ENCODE measurements at regions not wholly inside any gene's neighbourhood (a gene's known extent, or its start where the extent isn't known, plus 50 kb on each side); places are given as distances from the start of the nearest gene placed in this dataset.

- no peak overlapping the region for H3K4me3 ChIP-seq (ENCODE audit: low read depth, low read length)
- no peak for DNase-seq (ENCODE audit: low read depth, low spot score)
- CTCF ChIA-PET, result interaction anchor here (0.9 to 1.1 kb wide), 2 partner anchors 12 to 370 kb away, joined by 3 read pairs; no protein-coding TSS in a partner anchor
- POLR2A ChIA-PET, result no interaction called here
- TF ChIP-seq, protein P1, sequence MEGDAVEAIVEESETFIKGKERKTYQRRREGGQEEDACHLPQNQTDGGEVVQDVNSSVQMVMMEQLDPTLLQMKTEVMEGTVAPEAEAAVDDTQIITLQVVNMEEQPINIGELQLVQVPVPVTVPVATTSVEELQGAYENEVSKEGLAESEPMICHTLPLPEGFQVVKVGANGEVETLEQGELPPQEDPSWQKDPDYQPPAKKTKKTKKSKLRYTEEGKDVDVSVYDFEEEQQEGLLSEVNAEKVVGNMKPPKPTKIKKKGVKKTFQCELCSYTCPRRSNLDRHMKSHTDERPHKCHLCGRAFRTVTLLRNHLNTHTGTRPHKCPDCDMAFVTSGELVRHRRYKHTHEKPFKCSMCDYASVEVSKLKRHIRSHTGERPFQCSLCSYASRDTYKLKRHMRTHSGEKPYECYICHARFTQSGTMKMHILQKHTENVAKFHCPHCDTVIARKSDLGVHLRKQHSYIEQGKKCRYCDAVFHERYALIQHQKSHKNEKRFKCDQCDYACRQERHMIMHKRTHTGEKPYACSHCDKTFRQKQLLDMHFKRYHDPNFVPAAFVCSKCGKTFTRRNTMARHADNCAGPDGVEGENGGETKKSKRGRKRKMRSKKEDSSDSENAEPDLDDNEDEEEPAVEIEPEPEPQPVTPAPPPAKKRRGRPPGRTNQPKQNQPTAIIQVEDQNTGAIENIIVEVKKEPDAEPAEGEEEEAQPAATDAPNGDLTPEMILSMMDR (IDR thresholded peaks at IDR 0.05; ENCODE audit: insufficient read depth, low read length, missing control alignments), result no peak
Observed at GRCh38 chr5:58149345-58149744, 310.5 kb downstream of the PLK2 start.

DNA sequence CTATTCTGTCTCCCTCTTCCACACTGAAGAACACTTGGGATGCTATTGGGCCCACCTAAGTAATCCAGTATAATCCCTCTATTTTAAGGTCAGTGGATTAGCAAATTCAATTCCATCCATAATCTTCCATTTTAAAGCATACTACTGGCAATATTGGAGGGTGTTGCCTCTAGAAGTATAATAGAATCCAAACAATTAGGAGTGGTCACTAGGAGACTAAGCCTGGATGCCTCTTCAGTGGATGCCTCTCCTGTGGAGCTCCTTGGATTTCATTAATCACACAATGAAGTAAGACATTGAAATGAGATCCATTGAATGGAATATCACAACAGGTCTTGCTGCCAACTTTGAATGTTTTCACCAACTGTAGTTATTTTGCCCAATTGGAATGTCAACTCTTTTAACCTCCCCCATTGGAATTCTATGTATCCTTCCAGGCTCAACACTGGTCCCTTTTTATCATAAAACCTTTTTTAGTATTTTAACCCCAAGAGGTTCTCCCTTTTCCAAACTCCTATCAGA is 311.6 kb downstream of the PLK2 start:
- H3K4me3 ChIP-seq (ENCODE audit: low read depth, low read length), result no peak overlapping the region
- TF ChIP-seq, protein P1 (IDR thresholded peaks at IDR 0.05; ENCODE audit: insufficient read depth, low read length, missing control alignments), result no peak
- POLR2A ChIA-PET, result no interaction called here
- no peak for DNase-seq (ENCODE audit: low read depth, low spot score)
- CTCF ChIA-PET, result interaction anchor here (0.9 kb wide), 1 partner anchor 11 kb away, joined by 3 read pairs; no protein-coding TSS in a partner anchor

- no peak overlapping the region for H3K4me3 ChIP-seq (ENCODE audit: low read depth, low read length)
- ChIA-PET POLR2A (no interaction called here), CTCF (no interaction called here)
- TF ChIP-seq, protein P1 (IDR thresholded peaks at IDR 0.05; ENCODE audit: insufficient read depth, low read length, missing control alignments), result no peak
- no peak for DNase-seq (ENCODE audit: low read depth, low spot score)
Observed at GRCh38 chr5:58145397-58145934, 314.4 kb downstream of the PLK2 start.

- ChIA-PET POLR2A (no interaction called here), CTCF (no interaction called here)
- DNase-seq (ENCODE audit: low read depth, low spot score), result no peak
- no peak overlapping the region for H3K4me3 ChIP-seq (ENCODE audit: low read depth, low read length)
- TF ChIP-seq, protein P1 (IDR thresholded peaks at IDR 0.05; ENCODE audit: insufficient read depth, low read length, missing control alignments), result no peak
Observed at GRCh38 chr5:58143727-58144126, 316.2 kb downstream of the PLK2 start.

DNA sequence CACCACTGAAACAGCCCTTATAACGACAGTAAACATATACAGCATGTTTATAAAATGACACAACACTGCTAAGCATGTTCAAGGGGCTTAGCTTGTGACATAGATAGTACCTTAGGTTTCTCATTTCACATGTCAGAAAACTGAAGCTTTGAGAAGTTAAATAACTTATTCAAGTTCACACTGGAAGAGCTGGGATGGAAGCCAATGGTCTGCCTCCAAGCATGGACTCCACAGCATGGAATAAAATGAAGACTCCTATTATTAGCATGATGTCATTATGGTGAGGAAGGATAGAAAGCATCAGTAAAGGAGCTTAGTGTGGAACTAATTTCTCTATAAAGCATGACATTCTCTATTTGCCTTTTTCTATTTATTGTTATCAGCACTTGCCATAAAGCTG is 316.7 kb downstream of the PLK2 start:
- no peak overlapping the region for H3K4me3 ChIP-seq (ENCODE audit: low read depth, low read length)
- TF ChIP-seq, protein P1 (IDR thresholded peaks at IDR 0.05; ENCODE audit: insufficient read depth, low read length, missing control alignments), result no peak
- DNase-seq (ENCODE audit: low read depth, low spot score), result no peak
- CTCF ChIA-PET, result no interaction called here
- POLR2A ChIA-PET, result no interaction called here

DNA sequence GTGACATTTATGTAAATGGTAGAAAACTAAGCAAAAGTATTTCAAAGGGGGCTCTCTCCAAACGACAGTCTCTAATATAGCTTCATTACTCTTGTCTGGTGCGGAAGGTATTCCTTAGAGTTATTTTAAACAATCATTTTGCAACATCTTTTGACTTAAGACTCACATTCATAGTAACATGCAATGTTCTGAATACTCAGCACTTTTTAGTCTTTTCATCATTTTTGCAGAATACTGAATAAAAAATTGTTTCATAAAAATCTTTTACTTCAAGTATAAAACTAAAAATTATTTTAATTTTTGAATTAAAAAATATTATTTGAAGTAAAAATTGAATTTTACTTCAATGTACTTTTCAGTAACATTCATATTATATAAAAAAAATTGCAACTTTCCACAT is 321.1 kb downstream of the PLK2 start:
- ChIA-PET CTCF (no interaction called here), POLR2A (no interaction called here)
- no peak for DNase-seq (ENCODE audit: low read depth, low spot score)
- no peak overlapping the region for H3K4me3 ChIP-seq (ENCODE audit: low read depth, low read length)
- TF ChIP-seq, protein P1 (IDR thresholded peaks at IDR 0.05; ENCODE audit: insufficient read depth, low read length, missing control alignments), result no peak

Measured in AG04449 (cell line).